ENCODE measurements at regions not wholly inside any gene's neighbourhood (a gene's known extent, or its start where the extent isn't known, plus 50 kb on each side); places are given as distances from the start of the nearest gene placed in this dataset.
A peak's percentile ranks its signal among the peaks of the same experiment; 100 is the strongest.

DNA sequence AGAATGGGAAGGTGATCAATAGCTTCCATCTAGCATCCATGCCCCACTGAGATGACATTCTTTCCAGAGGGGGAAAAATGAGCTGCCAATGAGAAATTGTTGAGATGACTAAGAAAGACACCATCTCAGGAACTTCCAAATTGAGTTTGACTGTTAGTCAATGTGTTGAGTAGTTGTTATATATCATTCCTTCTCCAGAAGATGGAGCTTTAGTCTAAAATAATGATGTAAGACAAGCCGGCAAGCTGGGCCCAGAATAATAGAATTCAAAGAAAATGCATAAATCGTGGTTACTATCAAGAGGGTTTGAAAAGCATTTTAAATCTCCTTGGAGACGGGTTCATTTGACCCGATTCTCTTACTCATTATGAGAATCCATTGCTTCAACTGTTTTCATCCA lies 71.0 kb upstream of the ATF7IP2 start:
- TF ChIP-seq, protein P1, sequence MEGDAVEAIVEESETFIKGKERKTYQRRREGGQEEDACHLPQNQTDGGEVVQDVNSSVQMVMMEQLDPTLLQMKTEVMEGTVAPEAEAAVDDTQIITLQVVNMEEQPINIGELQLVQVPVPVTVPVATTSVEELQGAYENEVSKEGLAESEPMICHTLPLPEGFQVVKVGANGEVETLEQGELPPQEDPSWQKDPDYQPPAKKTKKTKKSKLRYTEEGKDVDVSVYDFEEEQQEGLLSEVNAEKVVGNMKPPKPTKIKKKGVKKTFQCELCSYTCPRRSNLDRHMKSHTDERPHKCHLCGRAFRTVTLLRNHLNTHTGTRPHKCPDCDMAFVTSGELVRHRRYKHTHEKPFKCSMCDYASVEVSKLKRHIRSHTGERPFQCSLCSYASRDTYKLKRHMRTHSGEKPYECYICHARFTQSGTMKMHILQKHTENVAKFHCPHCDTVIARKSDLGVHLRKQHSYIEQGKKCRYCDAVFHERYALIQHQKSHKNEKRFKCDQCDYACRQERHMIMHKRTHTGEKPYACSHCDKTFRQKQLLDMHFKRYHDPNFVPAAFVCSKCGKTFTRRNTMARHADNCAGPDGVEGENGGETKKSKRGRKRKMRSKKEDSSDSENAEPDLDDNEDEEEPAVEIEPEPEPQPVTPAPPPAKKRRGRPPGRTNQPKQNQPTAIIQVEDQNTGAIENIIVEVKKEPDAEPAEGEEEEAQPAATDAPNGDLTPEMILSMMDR (IDR thresholded peaks at IDR 0.05; ENCODE audit: extremely low read depth, missing control alignments) = no peak
- peak; percentile 32 for DNase-seq (ENCODE audit: low spot score)

DNA sequence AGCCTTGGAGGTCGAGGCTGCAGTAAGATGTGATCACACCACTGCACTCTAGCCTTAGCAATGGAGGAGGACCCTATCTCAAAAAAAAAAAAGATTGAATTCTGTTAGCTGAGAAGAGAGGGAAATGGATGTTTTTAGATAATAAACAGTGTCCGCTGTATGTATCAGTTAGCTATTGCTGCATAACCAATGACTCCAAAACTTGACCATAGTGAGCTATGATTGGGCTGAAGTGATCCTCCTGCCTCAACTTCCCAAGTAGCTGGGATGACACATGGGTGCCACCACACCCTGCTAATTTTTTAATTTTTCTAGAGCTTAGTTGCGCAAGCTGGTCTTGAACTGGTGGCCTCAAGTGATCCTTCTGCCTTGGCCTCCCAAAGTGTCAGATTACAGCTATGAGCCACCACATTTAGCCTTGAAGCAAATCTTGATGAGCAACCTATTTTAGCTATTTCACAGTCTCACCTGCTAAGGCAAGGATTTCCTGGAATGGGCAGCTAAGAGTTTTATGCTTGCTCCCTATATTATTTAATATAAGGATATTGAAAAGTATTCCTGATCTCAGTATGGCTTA lies 68.3 kb upstream of the ATF7IP2 start:
- TF ChIP-seq, protein P1 (IDR thresholded peaks at IDR 0.05; ENCODE audit: extremely low read depth, missing control alignments) = no peak

DNA sequence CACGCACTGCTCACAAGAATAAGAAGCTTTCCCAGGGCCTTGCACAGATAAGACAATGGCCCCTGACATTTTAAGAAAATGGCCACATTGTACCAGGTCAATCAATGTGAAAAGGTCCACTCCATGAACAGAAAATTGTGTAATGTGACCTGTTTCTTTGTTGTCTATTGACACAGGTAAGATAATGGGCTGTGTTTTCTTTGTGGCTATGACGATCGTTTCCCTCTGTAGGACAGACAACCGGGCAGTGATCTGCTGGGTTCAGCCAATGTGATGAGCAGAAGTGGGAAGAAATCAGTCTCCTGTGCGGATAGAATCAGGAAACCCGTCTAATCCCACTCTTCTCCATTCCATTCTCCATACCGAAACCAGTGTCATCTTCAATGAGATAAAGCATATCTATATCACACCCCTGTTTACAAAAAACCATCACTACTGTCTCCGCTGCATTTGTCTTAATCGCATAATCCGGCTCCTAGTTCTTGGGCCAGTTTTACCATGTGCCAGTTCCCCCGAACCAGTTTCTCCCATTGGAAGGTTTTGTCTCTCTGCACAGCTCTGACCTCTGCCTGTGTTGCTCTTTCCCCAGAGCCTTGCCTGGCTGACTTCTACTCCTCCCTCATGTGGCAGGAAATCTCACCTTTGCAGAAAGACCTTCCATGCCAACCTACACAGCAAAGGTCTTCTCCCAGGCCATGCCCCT lies 66.9 kb upstream of the ATF7IP2 start:
- no peak for DNase-seq (ENCODE audit: low spot score)
- TF ChIP-seq, protein P1 (IDR thresholded peaks at IDR 0.05; ENCODE audit: extremely low read depth, missing control alignments) = no peak

More for the DNA sequence above, 68.3 kb upstream of the ATF7IP2 start:
- DNase-seq (ENCODE audit: low spot score) = no peak

DNA sequence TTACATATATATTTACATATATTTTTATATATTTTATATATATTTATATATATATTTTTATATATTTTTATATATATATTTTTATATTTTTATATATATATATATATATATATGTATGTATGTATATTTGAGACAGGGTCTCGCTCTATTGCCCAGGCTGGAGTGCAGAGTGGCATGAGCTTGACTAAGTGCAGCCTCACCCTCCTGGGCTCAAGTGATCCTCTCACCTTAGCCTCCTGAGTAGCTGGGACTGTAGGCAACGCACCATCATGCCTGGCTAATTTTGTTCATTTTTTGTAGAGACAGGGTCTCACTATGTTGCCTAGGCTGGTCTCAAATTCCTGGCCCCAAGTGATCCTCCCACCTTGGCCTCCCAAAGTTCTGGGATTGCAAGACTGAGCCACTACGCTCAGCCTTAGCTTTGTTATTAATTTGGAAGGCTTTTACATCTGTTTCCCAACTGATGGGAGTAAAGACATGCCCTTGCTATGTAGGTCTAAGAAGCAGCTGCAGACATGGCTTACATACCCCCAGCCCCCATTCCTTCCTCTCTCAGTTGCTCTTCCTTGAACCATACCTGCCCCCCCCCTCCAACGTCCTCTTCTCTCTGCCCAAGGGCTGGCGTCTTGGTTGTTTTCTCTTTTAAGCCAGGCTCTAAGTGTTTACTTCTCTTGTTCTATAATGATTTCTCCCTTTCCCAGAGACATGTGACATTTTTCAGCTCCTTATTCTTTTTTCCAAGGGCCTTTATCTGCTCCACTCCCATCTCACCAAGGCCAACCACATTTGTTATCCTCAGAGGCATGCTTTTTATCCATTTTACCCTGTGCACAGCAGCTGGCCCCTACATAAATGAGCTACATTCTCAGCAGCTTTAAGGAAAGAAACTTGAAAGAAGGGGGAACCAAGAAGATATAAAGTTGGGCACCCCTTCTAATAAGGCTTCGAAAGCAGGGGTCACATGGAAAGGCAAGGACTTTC lies 64.2 kb upstream of the ATF7IP2 start:
- TF ChIP-seq, protein P1 (IDR thresholded peaks at IDR 0.05; ENCODE audit: extremely low read depth, missing control alignments) = no peak

DNA sequence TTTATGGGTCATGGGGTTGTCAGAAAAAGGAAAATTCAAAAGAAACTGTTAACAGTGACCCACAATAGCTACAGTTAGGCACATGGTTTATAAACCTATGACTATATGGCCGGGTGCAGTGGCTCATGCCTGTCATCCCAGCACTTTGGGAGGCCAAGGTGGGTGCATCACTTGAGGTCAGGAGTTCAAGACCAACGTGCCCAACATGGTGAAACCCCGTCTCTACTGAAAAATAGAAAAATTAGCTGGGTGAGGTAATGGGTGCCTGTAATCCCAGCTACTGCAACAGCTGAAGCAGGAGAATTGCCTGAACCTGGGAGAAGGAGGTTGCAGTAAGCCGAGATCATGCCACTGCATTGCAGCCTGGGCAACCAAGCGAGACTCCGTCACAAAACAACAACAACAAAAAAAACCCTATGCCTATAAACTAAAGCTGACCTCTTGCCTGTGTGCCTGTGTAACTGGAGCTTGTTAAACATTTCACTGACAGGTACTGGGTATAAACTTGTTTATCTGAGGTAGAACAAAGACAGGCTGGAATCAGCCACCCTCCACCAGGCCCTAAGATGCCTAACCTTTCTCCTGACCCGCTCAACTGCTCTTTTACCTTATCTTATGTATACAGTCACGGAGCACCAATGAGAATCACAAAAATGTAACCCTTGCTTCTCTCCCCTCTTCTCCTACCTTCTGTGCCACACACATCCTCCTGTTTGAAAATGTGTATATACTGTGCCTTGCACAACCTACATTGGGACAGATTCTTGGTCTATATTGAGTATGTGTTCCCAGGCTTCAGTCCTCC lies 62.9 kb upstream of the ATF7IP2 start:
- DNase-seq (ENCODE audit: low spot score) = no peak

More for the DNA sequence above, 64.2 kb upstream of the ATF7IP2 start:
- DNase-seq (ENCODE audit: low spot score) = no peak

DNA sequence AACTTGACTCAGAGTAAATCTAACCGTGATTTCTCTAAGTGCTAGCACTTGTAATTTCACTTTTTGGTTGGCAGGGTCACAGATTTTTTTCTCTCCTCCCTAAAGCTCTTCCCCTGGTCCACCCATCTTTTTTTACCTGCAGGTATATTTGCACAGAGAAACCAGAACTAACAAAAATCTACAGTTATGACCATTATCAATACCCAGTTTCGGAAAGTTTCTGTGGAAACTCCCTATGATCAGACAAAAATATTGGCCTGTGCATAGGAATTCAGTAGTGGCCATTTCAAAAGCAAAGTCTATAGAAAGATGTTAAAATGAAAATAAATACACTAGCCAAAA lies 62.4 kb upstream of the ATF7IP2 start:
- TF ChIP-seq, protein P1 (IDR thresholded peaks at IDR 0.05; ENCODE audit: extremely low read depth, missing control alignments) = no peak
- no peak for DNase-seq (ENCODE audit: low spot score)

More for the DNA sequence above, 62.9 kb upstream of the ATF7IP2 start:
- TF ChIP-seq, protein P1 (IDR thresholded peaks at IDR 0.05; ENCODE audit: extremely low read depth, missing control alignments) = no peak

All from GM20000 (cell line).